T-cell (primary cell): ENCODE measurements at regions not wholly inside any gene's neighbourhood (a gene's known extent, or its start where the extent isn't known, plus 50 kb on each side); places are given as distances from the start of the nearest gene placed in this dataset.

Experiments used
- ATAC-seq, 4 experiments: fragments of 200-7000 bp in 3 of 4; fragments of 150-1000 bp in 1 of 4; cut with Tn5 transposase; replicated peaks in 1 of 4; 1 replicate in 3 of 4; 2 replicates in 1 of 4; pipeline ENCODE4 v1.10.0; 2021; ENCODE audit warnings: moderate library complexity in 3 of 4, mild to moderate bottlenecking in 2 of 4, moderate number of reproducible peaks in 1 of 4
- CTCF ChIA-PET, 2 donors: fragments of 300-600 bp; sonication (Branson Sonifier 250); formaldehyde crosslinking; loops; one replicate each; lab custom pipeline; 2022; ENCODE audit warnings: antibody characterized with exemption in 2 of 2; lab: Charles Lee
- POLR2A ChIA-PET, 2 donors: fragments of 300-600 bp; sonication (Branson Sonifier 250); formaldehyde crosslinking; loops; one replicate each; lab custom pipeline; 2022; ENCODE audit warnings: antibody characterized with exemption in 2 of 2; lab: Charles Lee
- DNase-seq, 35 experiments: peaks; one replicate each; pipeline versions ENCODE4 v3.0.0 to v3.0.0-alpha.2; 2013 to 2023
- H3K27ac ChIP-seq: one replicate; pipeline ENCODE4 v1.5.1; 2013; ENCODE audit warnings: low read length
- H3K27me3 ChIP-seq, 2 experiments: replicated peaks in 1 of 2; 1 replicate in 1 of 2; 2 replicates in 1 of 2; pipeline versions ENCODE4 v1.6.1 to v1.7.0; 2013; ENCODE audit warnings: low read length in 1 of 2, mixed read lengths in 1 of 2; ENCODE audit not compliant: control insufficient read depth in 2 of 2, insufficient read depth in 2 of 2; ENCODE audit errors: extremely low read depth in 1 of 2
- H3K36me3 ChIP-seq, 2 donors: 1 replicate in 1 of 2; 2 replicates in 1 of 2; pipeline versions ENCODE4 v1.6.1 to v1.7.0; 2013; ENCODE audit warnings: low read length in 1 of 2; ENCODE audit not compliant: control insufficient read depth in 2 of 2, insufficient read depth in 1 of 2; ENCODE audit errors: extremely low read depth in 1 of 2
- H3K4me1 ChIP-seq, 2 experiments: 1 replicate in 1 of 2; 2 replicates in 1 of 2; pipeline versions ENCODE4 v1.6.1 to v1.7.0; 2013; ENCODE audit warnings: low read length in 2 of 2, mixed read lengths in 1 of 2; ENCODE audit not compliant: insufficient read depth in 2 of 2, control insufficient read depth in 1 of 2; ENCODE audit errors: extremely low read depth in 1 of 2
- H3K4me3 ChIP-seq, 2 donors: 1 replicate in 1 of 2; 2 replicates in 1 of 2; pipeline versions ENCODE4 v1.5.1 to v1.7.0; 2013; ENCODE audit warnings: mild to moderate bottlenecking in 2 of 2, low read length in 1 of 2, moderate library complexity in 1 of 2; ENCODE audit not compliant: control insufficient read depth in 1 of 2; ENCODE audit errors: extremely low read depth in 1 of 2
- H3K9me3 ChIP-seq: 2 replicates; pipeline ENCODE4 v1.7.0; 2013
- H3K27ac Mint-ChIP-seq, 2 donors: one replicate each; pipeline ENCODE4 v1.8.0; 2020 to 2021; ENCODE audit warnings: mild to moderate bottlenecking in 2 of 2, mixed read lengths in 2 of 2
- H3K27me3 Mint-ChIP-seq, 2 donors: one replicate each; pipeline ENCODE4 v1.8.0; 2021 to 2022; ENCODE audit warnings: mixed read lengths in 2 of 2
- H3K36me3 Mint-ChIP-seq: one replicate; pipeline ENCODE4 v1.8.0; 2021; ENCODE audit warnings: mixed read lengths
- H3K4me1 Mint-ChIP-seq, 3 donors: one replicate each; pipeline ENCODE4 v1.8.0; 2020 to 2022; ENCODE audit warnings: mixed read lengths in 3 of 3, mild to moderate bottlenecking in 1 of 3
- H3K4me3 Mint-ChIP-seq, 3 donors: one replicate each; pipeline ENCODE4 v1.8.0; 2020 to 2022; ENCODE audit warnings: mild to moderate bottlenecking in 3 of 3, mixed read lengths in 3 of 3, moderate library complexity in 3 of 3
- H3K9me3 Mint-ChIP-seq, 3 donors: one replicate each; pipeline ENCODE4 v1.8.0; 2020 to 2022; ENCODE audit warnings: mixed read lengths in 3 of 3
- WGBS: methylation state at CpG from one replicate; pipeline ENCODE4 v1.1.5; 2013; ENCODE audit warnings: missing lambda C conversion rate; ENCODE audit not compliant: insufficient coverage; 5-methylcytosine and 5-hydroxymethylcytosine counted together

DNA sequence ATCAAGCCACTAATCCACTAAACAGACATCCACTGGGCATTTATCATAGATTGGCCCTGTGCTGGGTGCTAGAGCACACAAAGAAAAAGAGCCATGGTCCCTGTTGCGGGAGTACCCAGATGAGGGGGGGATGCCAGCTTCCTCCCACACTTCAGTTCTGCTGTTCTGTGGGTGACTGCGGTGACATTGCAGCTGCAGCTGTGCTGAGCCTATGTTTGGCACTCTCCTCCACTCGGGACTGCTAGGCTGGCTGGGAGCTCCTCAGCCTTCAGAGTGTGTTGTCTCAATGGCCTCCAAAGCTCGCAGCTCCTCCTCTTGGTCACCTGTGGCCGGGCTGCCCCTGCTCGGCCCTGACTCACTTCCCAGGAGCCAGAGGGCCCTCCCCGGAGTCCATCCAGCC lies 173.2 kb downstream of the CLCN4 start:
- Mint-ChIP-seq H3K27ac (no peak overlapping the region), H3K9me3 (peaks cover 0 to 7% (median 0%) of the 10 kb centered on the region in 3 donors), H3K36me3 (no peaks in the 10 kb centered on the region), H3K27me3 (peaks cover 0 to 15% of the 10 kb centered on the region in 2 donors), H3K4me1 (no peaks in the 10 kb centered on the region), H3K4me3 (no peak overlapping the region)
- H3K4me1 ChIP-seq, result no peaks in the 10 kb centered on the region
- DNase-seq (no peak), ATAC-seq (no peak)
- ChIA-PET CTCF (no interaction called here), POLR2A (no interaction called here)
- H3K36me3 ChIP-seq, result no peaks in the 10 kb centered on the region
- H3K27ac ChIP-seq, result no peak overlapping the region
- H3K4me3 ChIP-seq, result no peak overlapping the region
- no peaks in the 10 kb centered on the region for H3K27me3 ChIP-seq
- no peaks in the 10 kb centered on the region for H3K9me3 ChIP-seq
- 70% methylated on average over 2 of the region's 7 CpGs for WGBS

DNA sequence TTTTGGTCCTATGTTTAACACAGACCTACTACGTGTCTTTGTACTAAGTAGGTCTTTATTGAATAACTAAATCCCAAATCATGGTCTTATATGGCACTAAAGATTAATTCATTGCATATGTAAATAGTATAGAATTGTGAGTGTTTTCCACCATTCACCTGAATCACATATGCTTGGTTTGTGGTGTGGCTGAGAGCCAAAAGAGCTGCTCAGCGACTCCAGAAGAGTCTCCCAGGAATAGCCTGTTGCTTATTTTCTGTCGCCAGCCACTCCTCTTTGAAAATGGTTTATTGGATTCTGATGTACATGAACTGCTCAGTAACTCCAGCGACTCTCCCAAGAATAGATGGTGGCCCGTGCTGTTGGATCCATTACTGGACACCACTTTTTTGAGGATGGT lies 184.5 kb downstream of the CLCN4 start:
- no peak for ATAC-seq
- Mint-ChIP-seq H3K4me1 (no peaks in the 10 kb centered on the region), H3K27me3 (no peaks in the 10 kb centered on the region), H3K4me3 (no peak overlapping the region), H3K27ac (no peak overlapping the region), H3K36me3 (no peaks in the 10 kb centered on the region), H3K9me3 (no peaks in the 10 kb centered on the region)
- H3K4me3 ChIP-seq, result no peak overlapping the region
- no peaks in the 10 kb centered on the region for H3K36me3 ChIP-seq
- H3K9me3 ChIP-seq, result no peaks in the 10 kb centered on the region
- ChIA-PET CTCF (no interaction called here), POLR2A (no interaction called here)
- no CpG with 5 or more reads among the region's 5 CpGs for WGBS
- no peak overlapping the region for H3K27ac ChIP-seq
- DNase-seq, result no peak
- H3K4me1 ChIP-seq, result no peaks in the 10 kb centered on the region
- no peaks in the 10 kb centered on the region for H3K27me3 ChIP-seq

DNA sequence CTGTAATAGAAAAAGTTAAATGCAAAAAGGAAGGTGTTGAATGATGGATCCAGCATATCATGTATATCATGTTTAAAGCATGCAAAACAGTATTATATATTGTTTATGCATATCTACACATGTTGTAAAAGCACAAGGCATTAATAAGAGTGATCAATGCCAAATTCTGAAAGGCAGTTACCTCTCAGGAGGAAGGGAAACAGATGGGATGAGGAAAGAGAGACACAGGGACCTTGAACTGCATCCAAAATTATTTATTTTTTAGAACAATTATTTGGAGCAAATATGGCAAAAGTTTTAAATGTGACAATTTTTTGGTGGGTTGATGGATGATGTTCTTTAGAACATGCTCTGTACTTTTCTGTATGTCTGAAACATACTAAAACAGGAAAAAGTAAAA lies 193.4 kb downstream of the CLCN4 start:
- H3K4me3 Mint-ChIP-seq, result no peak overlapping the region

DNA sequence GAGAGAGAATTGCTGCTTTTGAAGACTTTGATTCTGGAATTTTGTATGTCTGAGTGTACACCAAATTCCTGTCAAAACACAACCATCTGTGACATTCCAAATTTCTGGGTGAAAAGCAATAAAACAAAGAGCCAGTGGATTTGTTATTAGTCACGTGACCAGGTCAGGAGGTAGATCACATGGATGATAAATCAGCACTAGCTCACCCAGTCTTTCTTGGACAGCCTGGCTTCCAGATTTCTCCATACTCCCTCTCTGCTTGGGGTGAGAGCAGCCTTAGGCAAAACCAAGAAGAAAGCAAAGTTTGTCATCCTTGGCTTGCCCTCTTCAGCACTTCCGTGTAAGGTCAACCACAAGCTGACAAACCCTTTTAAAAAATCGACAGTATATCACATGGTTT lies 194.2 kb downstream of the CLCN4 start:
- WGBS, result no CpG with 5 or more reads among the region's 3 CpGs
- no peak overlapping the region for H3K27ac Mint-ChIP-seq
- H3K4me3 Mint-ChIP-seq, result no peak overlapping the region
- no peaks in the 10 kb centered on the region for H3K27me3 ChIP-seq
- no peaks in the 10 kb centered on the region for H3K4me1 ChIP-seq
- ATAC-seq, result no peak
- H3K27me3 Mint-ChIP-seq, result no peaks in the 10 kb centered on the region
- H3K36me3 ChIP-seq, result no peaks in the 10 kb centered on the region
- H3K36me3 Mint-ChIP-seq, result no peaks in the 10 kb centered on the region
- H3K9me3 Mint-ChIP-seq, result peaks cover 0 to 3% (median 0%) of the 10 kb centered on the region in 3 donors
- H3K4me1 Mint-ChIP-seq, result no peaks in the 10 kb centered on the region
- H3K27ac ChIP-seq, result no peak overlapping the region
- ChIA-PET CTCF (no interaction called here), POLR2A (interaction anchor here in 1 of 2 donors (0.5 kb wide), 1 partner anchor 1820 kb away, joined by 4 read pairs; no protein-coding TSS in a partner anchor)
- H3K9me3 ChIP-seq, result no peaks in the 10 kb centered on the region
- no peak overlapping the region for H3K4me3 ChIP-seq
- no peak for DNase-seq

More for the DNA sequence above, 193.4 kb downstream of the CLCN4 start:
- peaks cover 0 to 3% (median 0%) of the 10 kb centered on the region in 3 donors for H3K9me3 Mint-ChIP-seq
- ChIA-PET CTCF (no interaction called here), POLR2A (no interaction called here)
- no peak overlapping the region for H3K4me3 ChIP-seq
- ATAC-seq, result no peak
- no peaks in the 10 kb centered on the region for H3K9me3 ChIP-seq
- H3K27ac Mint-ChIP-seq, result no peak overlapping the region
- no peaks in the 10 kb centered on the region for H3K36me3 ChIP-seq
- no peaks in the 10 kb centered on the region for H3K27me3 ChIP-seq
- DNase-seq, result no peak
- H3K4me1 Mint-ChIP-seq, result no peaks in the 10 kb centered on the region
- no peaks in the 10 kb centered on the region for H3K27me3 Mint-ChIP-seq
- no peak overlapping the region for H3K27ac ChIP-seq
- no peaks in the 10 kb centered on the region for H3K4me1 ChIP-seq
- no peaks in the 10 kb centered on the region for H3K36me3 Mint-ChIP-seq

DNA sequence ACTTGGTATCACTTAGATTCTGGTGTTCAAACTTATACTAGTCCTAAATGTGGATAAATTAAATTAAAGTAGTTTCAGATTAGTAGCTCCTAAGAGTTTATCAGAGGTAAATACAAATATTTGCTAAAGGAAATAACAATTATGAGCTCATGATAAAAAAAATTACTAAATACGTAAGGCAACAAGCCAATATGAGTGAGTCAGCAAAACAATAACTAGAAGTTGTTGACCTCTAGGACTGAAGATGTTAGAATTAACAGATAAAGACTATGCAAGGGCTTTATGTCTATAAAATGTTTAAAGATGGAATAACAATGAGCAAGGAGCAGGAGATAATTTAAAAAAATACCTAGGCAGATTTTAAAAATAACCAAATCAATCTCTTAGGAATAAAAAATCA lies 195.8 kb downstream of the CLCN4 start:
- no peaks in the 10 kb centered on the region for H3K27me3 ChIP-seq
- no peak overlapping the region for H3K4me3 Mint-ChIP-seq
- POLR2A ChIA-PET, result no interaction called here
- CTCF ChIA-PET, result interaction anchor here in 1 of 2 donors (0.6 kb wide), 1 partner anchor 1956 kb away, joined by 4 read pairs; no protein-coding TSS in a partner anchor
- H3K36me3 Mint-ChIP-seq, result no peaks in the 10 kb centered on the region
- H3K27me3 Mint-ChIP-seq, result no peaks in the 10 kb centered on the region
- no peaks in the 10 kb centered on the region for H3K36me3 ChIP-seq
- no peak overlapping the region for H3K27ac ChIP-seq
- no peak for DNase-seq
- H3K27ac Mint-ChIP-seq, result no peak overlapping the region
- H3K9me3 Mint-ChIP-seq, result peaks cover 0 to 4% (median 0%) of the 10 kb centered on the region in 3 donors
- ATAC-seq, result no peak
- no peak overlapping the region for H3K4me3 ChIP-seq
- H3K4me1 Mint-ChIP-seq, result no peaks in the 10 kb centered on the region
- H3K4me1 ChIP-seq, result no peaks in the 10 kb centered on the region
- no CpG with 5 or more reads among the region's 1 CpG for WGBS
- no peaks in the 10 kb centered on the region for H3K9me3 ChIP-seq

DNA sequence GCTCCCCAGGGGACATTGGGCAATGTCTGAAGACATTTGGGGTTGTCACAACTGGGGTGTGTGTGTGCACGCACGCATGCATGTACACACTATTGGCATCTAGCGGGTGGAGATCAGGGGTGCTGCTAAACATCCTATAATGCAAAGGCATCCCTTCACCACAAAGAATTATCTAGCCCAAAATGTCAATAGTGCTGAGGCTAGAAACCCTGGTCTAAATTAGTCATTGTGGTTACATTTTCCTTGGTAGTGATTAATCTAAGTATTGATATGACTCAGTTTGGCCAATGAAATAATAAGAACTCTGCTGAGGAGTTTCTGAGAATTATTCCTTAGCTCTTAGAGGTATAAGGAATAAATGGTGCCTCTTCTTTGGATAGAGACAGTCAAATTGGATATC lies 200.2 kb downstream of the CLCN4 start:
- H3K4me3 ChIP-seq, result no peak overlapping the region
- Mint-ChIP-seq H3K27me3 (peaks cover 0 to 4% of the 10 kb centered on the region in 2 donors), H3K4me1 (no peaks in the 10 kb centered on the region), H3K4me3 (no peak overlapping the region), H3K36me3 (no peaks in the 10 kb centered on the region), H3K27ac (no peak overlapping the region), H3K9me3 (peaks cover 0 to 3% (median 3%) of the 10 kb centered on the region in 3 donors)
- no CpG with 5 or more reads among the region's 3 CpGs for WGBS
- CTCF ChIA-PET, result no interaction called here
- no peaks in the 10 kb centered on the region for H3K9me3 ChIP-seq
- no peak for DNase-seq
- no peak overlapping the region for H3K27ac ChIP-seq
- H3K4me1 ChIP-seq, result no peaks in the 10 kb centered on the region
- H3K36me3 ChIP-seq, result no peaks in the 10 kb centered on the region
- no peak for ATAC-seq
- POLR2A ChIA-PET, result no interaction called here
- H3K27me3 ChIP-seq, result no peaks in the 10 kb centered on the region

DNA sequence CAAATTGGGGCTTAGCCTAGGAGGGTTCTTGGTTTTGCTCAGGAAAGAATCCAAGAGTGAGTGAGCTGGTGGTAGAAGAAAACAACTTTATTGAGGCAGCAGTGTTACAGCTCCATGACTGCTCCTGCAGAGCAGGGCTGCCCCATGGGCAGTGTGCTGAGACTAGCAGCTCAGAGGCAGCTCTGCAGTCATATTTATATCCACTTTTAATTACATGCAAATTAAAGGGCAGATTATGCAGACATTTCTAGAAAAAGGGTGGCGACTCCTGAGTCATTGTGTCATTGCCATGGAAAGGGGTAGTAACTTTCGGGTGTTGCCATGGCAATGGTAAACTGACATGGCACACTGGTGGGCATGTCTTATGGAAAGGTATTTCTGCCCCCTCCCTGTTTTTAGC lies 202.2 kb downstream of the CLCN4 start:
- H3K27ac ChIP-seq, result no peak overlapping the region
- POLR2A ChIA-PET, result interaction anchor here in 1 of 2 donors (0.6 kb wide), 1 partner anchor 317 kb away, joined by 3 read pairs; no protein-coding TSS in a partner anchor
- ATAC-seq (no peak), DNase-seq (no peak)
- no peak overlapping the region for H3K27ac Mint-ChIP-seq
- H3K4me1 Mint-ChIP-seq, result no peaks in the 10 kb centered on the region
- H3K36me3 Mint-ChIP-seq, result no peaks in the 10 kb centered on the region
- WGBS, result no CpG with 5 or more reads among the region's 2 CpGs
- H3K36me3 ChIP-seq, result no peaks in the 10 kb centered on the region
- no peaks in the 10 kb centered on the region for H3K4me1 ChIP-seq
- H3K9me3 ChIP-seq, result no peaks in the 10 kb centered on the region
- no peak overlapping the region for H3K4me3 Mint-ChIP-seq
- peaks cover 0 to 3% (median 3%) of the 10 kb centered on the region in 3 donors for H3K9me3 Mint-ChIP-seq
- H3K27me3 Mint-ChIP-seq, result peaks cover 0 to 4% of the 10 kb centered on the region in 2 donors
- H3K27me3 ChIP-seq, result no peaks in the 10 kb centered on the region
- no peak overlapping the region for H3K4me3 ChIP-seq
- CTCF ChIA-PET, result no interaction called here
